ENCODE measurements at regions not wholly inside any gene's neighbourhood (a gene's known extent, or its start where the extent isn't known, plus 50 kb on each side); places are given as distances from the start of the nearest gene placed in this dataset.

DNA sequence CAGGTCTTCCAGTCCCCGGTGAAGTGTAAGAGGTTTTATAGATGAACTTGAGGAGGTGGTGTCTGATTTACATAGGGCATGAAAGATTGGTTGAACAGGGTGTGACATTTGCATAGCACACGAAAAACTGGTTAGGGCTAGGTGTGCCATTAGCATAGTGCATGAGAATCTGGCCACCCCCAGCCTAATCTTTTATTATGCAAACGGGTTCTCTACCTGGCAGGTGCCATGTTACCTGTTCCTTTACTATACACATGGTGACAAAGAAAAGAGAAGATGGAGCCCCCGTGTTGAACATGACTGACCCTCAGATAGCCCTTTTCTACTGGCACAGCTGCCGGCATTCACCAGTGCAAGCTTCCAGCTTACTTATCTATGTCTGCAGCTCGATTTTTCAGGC is 71.0 kb downstream of the UCHL1 start:
- no peak for TF ChIP-seq RARB (CRISPR knock-in tag; IDR thresholded peaks at IDR 0.05)
- no peak for TF ChIP-seq CSDC2 (CRISPR knock-in tag; IDR thresholded peaks at IDR 0.05)
- no peak for ATAC-seq

GRCh38 chr4:41329361-41329760 is 72.6 kb downstream of the UCHL1 start:
- ATAC-seq: no peak
- TF ChIP-seq ISL1 (CRISPR knock-in tag; IDR thresholded peaks at IDR 0.05) (peak; percentile 33; the same call in 1 of the 2 replicates), ZC3H10 (CRISPR knock-in tag; IDR thresholded peaks at IDR 0.05) (no peak), ZFP3 (CRISPR knock-in tag; IDR thresholded peaks at IDR 0.05) (no peak)

DNA sequence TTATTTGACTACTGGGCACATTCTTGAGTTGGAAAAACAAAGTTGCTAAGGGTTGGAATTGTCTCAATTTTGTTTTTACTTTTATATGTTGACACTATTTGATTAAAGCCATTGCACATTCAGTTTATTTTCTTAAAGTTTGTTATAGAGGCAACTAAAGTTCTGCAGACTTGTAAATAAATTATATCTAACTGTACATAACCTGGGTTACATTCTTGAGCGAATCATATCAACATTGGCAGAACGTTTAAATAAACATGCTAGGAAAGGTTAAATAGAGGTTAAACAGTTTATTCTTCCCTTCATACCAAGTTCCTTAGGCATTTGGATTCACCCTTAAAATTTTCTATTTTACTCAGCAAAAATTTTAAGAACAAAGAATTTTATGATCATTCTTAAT is 74.5 kb downstream of the UCHL1 start:
- TF ChIP-seq ISL1 (CRISPR knock-in tag; IDR thresholded peaks at IDR 0.05): peak; percentile 51; the same call in 1 of the 2 replicates
- TF ChIP-seq RARB (CRISPR knock-in tag; IDR thresholded peaks at IDR 0.05): no peak
- ATAC-seq: no peak

DNA sequence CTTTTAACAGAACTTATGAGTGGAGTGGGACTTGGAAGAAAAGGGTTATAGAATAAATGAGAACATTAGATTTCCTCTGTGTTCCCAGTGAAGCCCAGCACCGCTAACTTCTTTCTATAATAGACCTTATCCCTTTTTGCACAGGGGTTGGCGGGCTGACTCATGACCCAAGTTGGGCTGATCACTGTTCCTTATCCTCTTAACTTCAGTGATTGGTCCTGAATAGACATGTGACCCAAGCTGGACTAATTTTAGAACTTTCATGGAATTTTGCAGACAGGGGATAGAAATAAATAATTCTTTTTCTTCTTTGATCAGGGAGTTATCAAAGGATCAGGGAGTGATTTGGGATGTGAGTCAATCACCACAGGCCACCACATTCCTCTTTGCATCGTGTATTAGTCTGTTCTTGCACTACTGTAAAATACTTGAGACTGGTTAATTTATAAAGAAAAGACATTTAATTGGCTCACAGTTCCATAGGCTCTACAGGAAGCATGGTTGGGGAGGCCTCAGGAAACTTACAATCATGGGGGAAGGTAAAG is 75.9 kb downstream of the UCHL1 start:
- TF ChIP-seq ZFP30 (CRISPR knock-in tag; IDR thresholded peaks at IDR 0.05): no peak
- TF ChIP-seq PATZ1 (CRISPR knock-in tag; IDR thresholded peaks at IDR 0.05; ENCODE audit: borderline replicate concordance): no peak
- no peak for TF ChIP-seq GLIS3 (CRISPR knock-in tag; IDR thresholded peaks at IDR 0.05)
- TF ChIP-seq CSRNP3 (CRISPR knock-in tag; IDR thresholded peaks at IDR 0.05): no peak
- TF ChIP-seq SNAI2 (CRISPR knock-in tag; IDR thresholded peaks at IDR 0.05): no peak
- TF ChIP-seq PPARA (CRISPR knock-in tag; IDR thresholded peaks at IDR 0.05; ENCODE audit: borderline replicate concordance): no peak
- TF ChIP-seq, protein P1, sequence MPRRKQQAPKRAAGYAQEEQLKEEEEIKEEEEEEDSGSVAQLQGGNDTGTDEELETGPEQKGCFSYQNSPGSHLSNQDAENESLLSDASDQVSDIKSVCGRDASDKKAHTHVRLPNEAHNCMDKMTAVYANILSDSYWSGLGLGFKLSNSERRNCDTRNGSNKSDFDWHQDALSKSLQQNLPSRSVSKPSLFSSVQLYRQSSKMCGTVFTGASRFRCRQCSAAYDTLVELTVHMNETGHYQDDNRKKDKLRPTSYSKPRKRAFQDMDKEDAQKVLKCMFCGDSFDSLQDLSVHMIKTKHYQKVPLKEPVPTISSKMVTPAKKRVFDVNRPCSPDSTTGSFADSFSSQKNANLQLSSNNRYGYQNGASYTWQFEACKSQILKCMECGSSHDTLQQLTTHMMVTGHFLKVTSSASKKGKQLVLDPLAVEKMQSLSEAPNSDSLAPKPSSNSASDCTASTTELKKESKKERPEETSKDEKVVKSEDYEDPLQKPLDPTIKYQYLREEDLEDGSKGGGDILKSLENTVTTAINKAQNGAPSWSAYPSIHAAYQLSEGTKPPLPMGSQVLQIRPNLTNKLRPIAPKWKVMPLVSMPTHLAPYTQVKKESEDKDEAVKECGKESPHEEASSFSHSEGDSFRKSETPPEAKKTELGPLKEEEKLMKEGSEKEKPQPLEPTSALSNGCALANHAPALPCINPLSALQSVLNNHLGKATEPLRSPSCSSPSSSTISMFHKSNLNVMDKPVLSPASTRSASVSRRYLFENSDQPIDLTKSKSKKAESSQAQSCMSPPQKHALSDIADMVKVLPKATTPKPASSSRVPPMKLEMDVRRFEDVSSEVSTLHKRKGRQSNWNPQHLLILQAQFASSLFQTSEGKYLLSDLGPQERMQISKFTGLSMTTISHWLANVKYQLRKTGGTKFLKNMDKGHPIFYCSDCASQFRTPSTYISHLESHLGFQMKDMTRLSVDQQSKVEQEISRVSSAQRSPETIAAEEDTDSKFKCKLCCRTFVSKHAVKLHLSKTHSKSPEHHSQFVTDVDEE (CRISPR knock-in tag; IDR thresholded peaks at IDR 0.05): no peak
- TF ChIP-seq CREB5 (CRISPR knock-in tag; IDR thresholded peaks at IDR 0.05; ENCODE audit: low read depth): no peak
- no peak for TF ChIP-seq TCF4 (CRISPR knock-in tag; IDR thresholded peaks at IDR 0.05; ENCODE audit: borderline replicate concordance)
- ATAC-seq: no peak

GRCh38 chr4:41334182-41334581 is 77.5 kb downstream of the UCHL1 start:
- no peak for ATAC-seq
- TF ChIP-seq, protein P2, sequence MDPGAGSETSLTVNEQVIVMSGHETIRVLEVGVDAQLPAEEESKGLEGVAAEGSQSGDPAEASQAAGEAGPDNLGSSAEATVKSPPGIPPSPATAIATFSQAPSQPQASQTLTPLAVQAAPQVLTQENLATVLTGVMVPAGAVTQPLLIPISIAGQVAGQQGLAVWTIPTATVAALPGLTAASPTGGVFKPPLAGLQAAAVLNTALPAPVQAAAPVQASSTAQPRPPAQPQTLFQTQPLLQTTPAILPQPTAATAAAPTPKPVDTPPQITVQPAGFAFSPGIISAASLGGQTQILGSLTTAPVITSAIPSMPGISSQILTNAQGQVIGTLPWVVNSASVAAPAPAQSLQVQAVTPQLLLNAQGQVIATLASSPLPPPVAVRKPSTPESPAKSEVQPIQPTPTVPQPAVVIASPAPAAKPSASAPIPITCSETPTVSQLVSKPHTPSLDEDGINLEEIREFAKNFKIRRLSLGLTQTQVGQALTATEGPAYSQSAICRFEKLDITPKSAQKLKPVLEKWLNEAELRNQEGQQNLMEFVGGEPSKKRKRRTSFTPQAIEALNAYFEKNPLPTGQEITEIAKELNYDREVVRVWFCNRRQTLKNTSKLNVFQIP (CRISPR knock-in tag; IDR thresholded peaks at IDR 0.05; ENCODE audit: borderline replicate concordance, low read depth): no peak
- no peak for TF ChIP-seq CSRNP3 (CRISPR knock-in tag; IDR thresholded peaks at IDR 0.05)
- TF ChIP-seq ZFP3 (CRISPR knock-in tag; IDR thresholded peaks at IDR 0.05): no peak
- no peak for TF ChIP-seq GLIS3 (CRISPR knock-in tag; IDR thresholded peaks at IDR 0.05)
- TF ChIP-seq PATZ1 (CRISPR knock-in tag; IDR thresholded peaks at IDR 0.05; ENCODE audit: borderline replicate concordance): no peak
- no peak for TF ChIP-seq ZC3H10 (CRISPR knock-in tag; IDR thresholded peaks at IDR 0.05)
- no peak for TF ChIP-seq OSR1 (CRISPR knock-in tag; IDR thresholded peaks at IDR 0.05)
- no peak for TF ChIP-seq RARB (CRISPR knock-in tag; IDR thresholded peaks at IDR 0.05)
- TF ChIP-seq ZFP30 (CRISPR knock-in tag; IDR thresholded peaks at IDR 0.05): no peak
- TF ChIP-seq ESRRG (CRISPR knock-in tag; IDR thresholded peaks at IDR 0.05): no peak
- no peak for TF ChIP-seq BACH2 (CRISPR knock-in tag; IDR thresholded peaks at IDR 0.05; ENCODE audit: borderline replicate concordance)
- no peak for TF ChIP-seq TOX (CRISPR knock-in tag; IDR thresholded peaks at IDR 0.05; ENCODE audit: borderline replicate concordance)
- no peak for TF ChIP-seq ZNF565 (CRISPR knock-in tag; conservative IDR thresholded peaks at IDR 0.05; ENCODE audit: low read depth)
- TF ChIP-seq ZNF70 (CRISPR knock-in tag; IDR thresholded peaks at IDR 0.05): no peak
- no peak for TF ChIP-seq ISL1 (CRISPR knock-in tag; IDR thresholded peaks at IDR 0.05)
- TF ChIP-seq ZNF8 (CRISPR knock-in tag; IDR thresholded peaks at IDR 0.05): no peak
- TF ChIP-seq PPARA (CRISPR knock-in tag; IDR thresholded peaks at IDR 0.05; ENCODE audit: borderline replicate concordance): no peak
